ENCODE measurements at regions not wholly inside any gene's neighbourhood (a gene's known extent, or its start where the extent isn't known, plus 50 kb on each side); places are given as distances from the start of the nearest gene placed in this dataset.

GRCh38 chr3:146839727-146840375 is 234.7 kb upstream of the PLSCR5 start:
- TF ChIP-seq EZH2 (IDR thresholded peaks at IDR 0.05; ENCODE audit: low read length, unreplicated experiment) (no peak), CTCF (conservative IDR thresholded peaks at IDR 0.05; ENCODE audit: low read depth, low read length) (no peak), EZH2phosphoT487 (IDR thresholded peaks at IDR 0.05; ENCODE audit: borderline replicate concordance, low read length) (no peak)
